ENCODE measurements at regions not wholly inside any gene's neighbourhood (a gene's known extent, or its start where the extent isn't known, plus 50 kb on each side); places are given as distances from the start of the nearest gene placed in this dataset.

DNA sequence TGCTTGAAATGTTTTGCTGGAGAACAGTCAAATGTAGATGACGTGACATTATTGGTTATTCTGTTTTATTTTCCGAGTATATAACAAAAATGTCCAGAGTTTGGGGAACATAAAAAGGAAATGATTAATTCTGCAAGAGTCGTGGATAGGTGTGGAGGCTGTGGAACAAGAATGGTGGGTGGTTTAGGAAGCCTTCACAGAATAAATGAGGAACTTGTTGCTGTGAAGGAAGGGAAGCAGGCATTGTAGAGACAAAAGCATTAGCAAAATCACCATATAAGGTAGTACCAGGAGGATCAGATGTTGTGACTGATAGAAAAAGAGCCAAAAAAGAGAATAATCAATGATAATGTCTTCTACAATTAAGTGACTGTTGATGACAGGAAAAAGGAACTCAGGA lies 66.2 kb upstream of the CNTLN start:
- TF ChIP-seq, protein P1, sequence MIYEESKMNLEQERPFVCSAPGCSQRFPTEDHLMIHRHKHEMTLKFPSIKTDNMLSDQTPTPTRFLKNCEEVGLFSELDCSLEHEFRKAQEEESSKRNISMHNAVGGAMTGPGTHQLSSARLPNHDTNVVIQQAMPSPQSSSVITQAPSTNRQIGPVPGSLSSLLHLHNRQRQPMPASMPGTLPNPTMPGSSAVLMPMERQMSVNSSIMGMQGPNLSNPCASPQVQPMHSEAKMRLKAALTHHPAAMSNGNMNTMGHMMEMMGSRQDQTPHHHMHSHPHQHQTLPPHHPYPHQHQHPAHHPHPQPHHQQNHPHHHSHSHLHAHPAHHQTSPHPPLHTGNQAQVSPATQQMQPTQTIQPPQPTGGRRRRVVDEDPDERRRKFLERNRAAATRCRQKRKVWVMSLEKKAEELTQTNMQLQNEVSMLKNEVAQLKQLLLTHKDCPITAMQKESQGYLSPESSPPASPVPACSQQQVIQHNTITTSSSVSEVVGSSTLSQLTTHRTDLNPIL (CRISPR knock-in tag; IDR thresholded peaks at IDR 0.05; ENCODE audit: low read depth), result no peak
- TF ChIP-seq SNAI2 (CRISPR knock-in tag; IDR thresholded peaks at IDR 0.05) (no peak), ESRRG (CRISPR knock-in tag; IDR thresholded peaks at IDR 0.05) (no peak), PPARA (CRISPR knock-in tag; IDR thresholded peaks at IDR 0.05; ENCODE audit: borderline replicate concordance) (no peak), ISL1 (CRISPR knock-in tag; IDR thresholded peaks at IDR 0.05) (no peak), GLIS3 (CRISPR knock-in tag; IDR thresholded peaks at IDR 0.05) (no peak), CSDC2 (CRISPR knock-in tag; IDR thresholded peaks at IDR 0.05) (no peak), ARNTL (CRISPR knock-in tag; IDR thresholded peaks at IDR 0.05; ENCODE audit: borderline replicate concordance, low read depth) (no peak), ZFP3 (CRISPR knock-in tag; IDR thresholded peaks at IDR 0.05) (no peak), TOX (CRISPR knock-in tag; IDR thresholded peaks at IDR 0.05; ENCODE audit: borderline replicate concordance) (no peak), RARB (CRISPR knock-in tag; IDR thresholded peaks at IDR 0.05) (no peak), BACH2 (CRISPR knock-in tag; IDR thresholded peaks at IDR 0.05; ENCODE audit: borderline replicate concordance) (no peak), ZNF8 (CRISPR knock-in tag; IDR thresholded peaks at IDR 0.05) (no peak), TCF4 (CRISPR knock-in tag; IDR thresholded peaks at IDR 0.05; ENCODE audit: borderline replicate concordance) (no peak)
- TF ChIP-seq, protein P2, sequence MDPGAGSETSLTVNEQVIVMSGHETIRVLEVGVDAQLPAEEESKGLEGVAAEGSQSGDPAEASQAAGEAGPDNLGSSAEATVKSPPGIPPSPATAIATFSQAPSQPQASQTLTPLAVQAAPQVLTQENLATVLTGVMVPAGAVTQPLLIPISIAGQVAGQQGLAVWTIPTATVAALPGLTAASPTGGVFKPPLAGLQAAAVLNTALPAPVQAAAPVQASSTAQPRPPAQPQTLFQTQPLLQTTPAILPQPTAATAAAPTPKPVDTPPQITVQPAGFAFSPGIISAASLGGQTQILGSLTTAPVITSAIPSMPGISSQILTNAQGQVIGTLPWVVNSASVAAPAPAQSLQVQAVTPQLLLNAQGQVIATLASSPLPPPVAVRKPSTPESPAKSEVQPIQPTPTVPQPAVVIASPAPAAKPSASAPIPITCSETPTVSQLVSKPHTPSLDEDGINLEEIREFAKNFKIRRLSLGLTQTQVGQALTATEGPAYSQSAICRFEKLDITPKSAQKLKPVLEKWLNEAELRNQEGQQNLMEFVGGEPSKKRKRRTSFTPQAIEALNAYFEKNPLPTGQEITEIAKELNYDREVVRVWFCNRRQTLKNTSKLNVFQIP (CRISPR knock-in tag; IDR thresholded peaks at IDR 0.05; ENCODE audit: borderline replicate concordance, low read depth), result no peak
- TF ChIP-seq, protein P3, sequence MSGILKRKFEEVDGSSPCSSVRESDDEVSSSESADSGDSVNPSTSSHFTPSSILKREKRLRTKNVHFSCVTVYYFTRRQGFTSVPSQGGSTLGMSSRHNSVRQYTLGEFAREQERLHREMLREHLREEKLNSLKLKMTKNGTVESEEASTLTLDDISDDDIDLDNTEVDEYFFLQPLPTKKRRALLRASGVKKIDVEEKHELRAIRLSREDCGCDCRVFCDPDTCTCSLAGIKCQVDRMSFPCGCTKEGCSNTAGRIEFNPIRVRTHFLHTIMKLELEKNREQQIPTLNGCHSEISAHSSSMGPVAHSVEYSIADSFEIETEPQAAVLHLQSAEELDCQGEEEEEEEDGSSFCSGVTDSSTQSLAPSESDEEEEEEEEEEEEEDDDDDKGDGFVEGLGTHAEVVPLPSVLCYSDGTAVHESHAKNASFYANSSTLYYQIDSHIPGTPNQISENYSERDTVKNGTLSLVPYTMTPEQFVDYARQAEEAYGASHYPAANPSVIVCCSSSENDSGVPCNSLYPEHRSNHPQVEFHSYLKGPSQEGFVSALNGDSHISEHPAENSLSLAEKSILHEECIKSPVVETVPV (CRISPR knock-in tag; IDR thresholded peaks at IDR 0.05), result no peak
- TF ChIP-seq, protein P4, sequence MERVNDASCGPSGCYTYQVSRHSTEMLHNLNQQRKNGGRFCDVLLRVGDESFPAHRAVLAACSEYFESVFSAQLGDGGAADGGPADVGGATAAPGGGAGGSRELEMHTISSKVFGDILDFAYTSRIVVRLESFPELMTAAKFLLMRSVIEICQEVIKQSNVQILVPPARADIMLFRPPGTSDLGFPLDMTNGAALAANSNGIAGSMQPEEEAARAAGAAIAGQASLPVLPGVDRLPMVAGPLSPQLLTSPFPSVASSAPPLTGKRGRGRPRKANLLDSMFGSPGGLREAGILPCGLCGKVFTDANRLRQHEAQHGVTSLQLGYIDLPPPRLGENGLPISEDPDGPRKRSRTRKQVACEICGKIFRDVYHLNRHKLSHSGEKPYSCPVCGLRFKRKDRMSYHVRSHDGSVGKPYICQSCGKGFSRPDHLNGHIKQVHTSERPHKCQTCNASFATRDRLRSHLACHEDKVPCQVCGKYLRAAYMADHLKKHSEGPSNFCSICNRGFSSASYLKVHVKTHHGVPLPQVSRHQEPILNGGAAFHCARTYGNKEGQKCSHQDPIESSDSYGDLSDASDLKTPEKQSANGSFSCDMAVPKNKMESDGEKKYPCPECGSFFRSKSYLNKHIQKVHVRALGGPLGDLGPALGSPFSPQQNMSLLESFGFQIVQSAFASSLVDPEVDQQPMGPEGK (CRISPR knock-in tag; IDR thresholded peaks at IDR 0.05; ENCODE audit: borderline replicate concordance), result no peak

DNA sequence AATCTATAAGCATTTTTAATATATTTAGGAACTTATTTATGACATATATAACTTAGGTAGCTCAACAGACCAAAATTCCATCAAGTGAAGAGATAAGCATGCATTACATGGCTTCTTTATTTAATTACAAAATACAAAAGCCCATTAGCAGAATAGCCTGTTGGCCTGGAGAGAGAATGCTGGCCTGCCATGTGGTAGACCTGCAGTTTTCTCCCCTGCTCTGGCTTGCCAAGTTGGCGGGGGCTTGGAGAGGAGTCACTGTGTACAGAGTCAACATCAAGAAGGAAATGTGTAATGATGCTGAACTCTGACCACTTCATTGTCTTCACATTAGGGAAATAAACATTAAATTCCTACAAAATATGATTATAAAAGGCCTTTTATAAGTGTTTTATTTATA lies 69.8 kb upstream of the CNTLN start:
- peak; percentile 79 for ATAC-seq
- TF ChIP-seq SNAI2 (CRISPR knock-in tag; IDR thresholded peaks at IDR 0.05) (no peak), ZFP3 (CRISPR knock-in tag; IDR thresholded peaks at IDR 0.05) (peak; percentile 27; the same call in 1 of the 2 replicates), CSDC2 (CRISPR knock-in tag; IDR thresholded peaks at IDR 0.05) (no peak), RARB (CRISPR knock-in tag; IDR thresholded peaks at IDR 0.05) (no peak), ZFP30 (CRISPR knock-in tag; IDR thresholded peaks at IDR 0.05) (no peak), OSR1 (CRISPR knock-in tag; IDR thresholded peaks at IDR 0.05) (no peak), TCF4 (CRISPR knock-in tag; IDR thresholded peaks at IDR 0.05; ENCODE audit: borderline replicate concordance) (peak; percentile 20), ISL1 (CRISPR knock-in tag; IDR thresholded peaks at IDR 0.05) (peak; percentile 95), BACH2 (CRISPR knock-in tag; IDR thresholded peaks at IDR 0.05; ENCODE audit: borderline replicate concordance) (0 out of 2 replicates have a peak, but pooled peaks have one; percentile 36), ARNTL (CRISPR knock-in tag; IDR thresholded peaks at IDR 0.05; ENCODE audit: borderline replicate concordance, low read depth) (no peak), ESRRG (CRISPR knock-in tag; IDR thresholded peaks at IDR 0.05) (no peak), ZNF8 (CRISPR knock-in tag; IDR thresholded peaks at IDR 0.05) (no peak), TOX (CRISPR knock-in tag; IDR thresholded peaks at IDR 0.05; ENCODE audit: borderline replicate concordance) (no peak), ZC3H10 (CRISPR knock-in tag; IDR thresholded peaks at IDR 0.05) (no peak), GLIS3 (CRISPR knock-in tag; IDR thresholded peaks at IDR 0.05) (peak; percentile 96; the same call in 1 of the 2 replicates), PPARA (CRISPR knock-in tag; IDR thresholded peaks at IDR 0.05; ENCODE audit: borderline replicate concordance) (0 out of 2 replicates have a peak, but pooled peaks have one; percentile 48)
- TF ChIP-seq, protein P1 (CRISPR knock-in tag; IDR thresholded peaks at IDR 0.05; ENCODE audit: low read depth), result peak; percentile 47
- TF ChIP-seq, protein P3 (CRISPR knock-in tag; IDR thresholded peaks at IDR 0.05), result no peak
- TF ChIP-seq, protein P4 (CRISPR knock-in tag; IDR thresholded peaks at IDR 0.05; ENCODE audit: borderline replicate concordance), result no peak
- TF ChIP-seq, protein P5, sequence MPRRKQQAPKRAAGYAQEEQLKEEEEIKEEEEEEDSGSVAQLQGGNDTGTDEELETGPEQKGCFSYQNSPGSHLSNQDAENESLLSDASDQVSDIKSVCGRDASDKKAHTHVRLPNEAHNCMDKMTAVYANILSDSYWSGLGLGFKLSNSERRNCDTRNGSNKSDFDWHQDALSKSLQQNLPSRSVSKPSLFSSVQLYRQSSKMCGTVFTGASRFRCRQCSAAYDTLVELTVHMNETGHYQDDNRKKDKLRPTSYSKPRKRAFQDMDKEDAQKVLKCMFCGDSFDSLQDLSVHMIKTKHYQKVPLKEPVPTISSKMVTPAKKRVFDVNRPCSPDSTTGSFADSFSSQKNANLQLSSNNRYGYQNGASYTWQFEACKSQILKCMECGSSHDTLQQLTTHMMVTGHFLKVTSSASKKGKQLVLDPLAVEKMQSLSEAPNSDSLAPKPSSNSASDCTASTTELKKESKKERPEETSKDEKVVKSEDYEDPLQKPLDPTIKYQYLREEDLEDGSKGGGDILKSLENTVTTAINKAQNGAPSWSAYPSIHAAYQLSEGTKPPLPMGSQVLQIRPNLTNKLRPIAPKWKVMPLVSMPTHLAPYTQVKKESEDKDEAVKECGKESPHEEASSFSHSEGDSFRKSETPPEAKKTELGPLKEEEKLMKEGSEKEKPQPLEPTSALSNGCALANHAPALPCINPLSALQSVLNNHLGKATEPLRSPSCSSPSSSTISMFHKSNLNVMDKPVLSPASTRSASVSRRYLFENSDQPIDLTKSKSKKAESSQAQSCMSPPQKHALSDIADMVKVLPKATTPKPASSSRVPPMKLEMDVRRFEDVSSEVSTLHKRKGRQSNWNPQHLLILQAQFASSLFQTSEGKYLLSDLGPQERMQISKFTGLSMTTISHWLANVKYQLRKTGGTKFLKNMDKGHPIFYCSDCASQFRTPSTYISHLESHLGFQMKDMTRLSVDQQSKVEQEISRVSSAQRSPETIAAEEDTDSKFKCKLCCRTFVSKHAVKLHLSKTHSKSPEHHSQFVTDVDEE (CRISPR knock-in tag; IDR thresholded peaks at IDR 0.05), result peak; percentile 88
- TF ChIP-seq, protein P2 (CRISPR knock-in tag; IDR thresholded peaks at IDR 0.05; ENCODE audit: borderline replicate concordance, low read depth), result no peak

More for the DNA sequence above, 66.2 kb upstream of the CNTLN start:
- ATAC-seq, result no peak
